OCI-LY3 (cell line): ENCODE measurements at regions not wholly inside any gene's neighbourhood (a gene's known extent, or its start where the extent isn't known, plus 50 kb on each side); places are given as distances from the start of the nearest gene placed in this dataset.
"Not testable (repeated sequence)": the region's sequence is repeated elsewhere in the genome, so short reads cannot be mapped to it uniquely, and the experiment has no call there.

Experiments used
- H2AFZ ChIP-seq: fragments of 200-600, 300-600 bp; shearing (Covaris generic); 2 replicates; pipeline ENCODE4 v1.6.0; 2014; ENCODE audit warnings: antibody characterized with exemption, low read depth, low read length
- H3K27ac ChIP-seq: fragments of 200-600, 300-600 bp; sonication (generic); 2 replicates; pipeline ENCODE4 v1.5.1; 2014; ENCODE audit warnings: mild to moderate bottlenecking, low read length, moderate library complexity, mixed read lengths
- H3K27me3 ChIP-seq: fragments of 200-600, 300-600 bp; sonication (generic); 2 replicates; pipeline ENCODE4 v1.6.1; 2014; ENCODE audit warnings: low read depth, low read length, mixed read lengths
- H3K36me3 ChIP-seq: fragments of 200-600, 300-600 bp; sonication (generic); replicated peaks from 2 replicates; pipeline ENCODE3; 2014; ENCODE audit warnings: low read depth, low read length, mixed read lengths
- H3K4me1 ChIP-seq: fragments of 300-600, 200-600 bp; sonication (generic); 2 replicates; pipeline ENCODE4 v1.6.1; 2014; ENCODE audit warnings: low read length, mixed read lengths
- H3K4me2 ChIP-seq: fragments of 200-600, 300-600 bp; sonication (generic); 2 replicates; pipeline ENCODE4 v1.6.1; 2014; ENCODE audit warnings: low read length, mixed read lengths
- H3K4me3 ChIP-seq: fragments of 300-600, 200-600 bp; sonication (generic); 2 replicates; pipeline ENCODE4 v1.5.1; 2014; ENCODE audit warnings: antibody characterized with exemption, mild to moderate bottlenecking, low read length, moderate library complexity
- H3K79me2 ChIP-seq: fragments of 300-600, 200-600 bp; shearing (Covaris generic); 2 replicates; pipeline ENCODE4 v1.6.1; 2014; ENCODE audit warnings: mild to moderate bottlenecking, low read length, mixed read lengths
- H3K9ac ChIP-seq: fragments of 300-600, 200-600 bp; shearing (Covaris generic); 2 replicates; pipeline ENCODE4 v1.6.0; 2014; ENCODE audit warnings: mild to moderate bottlenecking, low read length, moderate library complexity
- H3K9me3 ChIP-seq: fragments of 200-600, 300-600 bp; shearing (Covaris generic); 2 replicates; pipeline ENCODE4 v1.6.1; 2014; ENCODE audit warnings: low read length, mixed read lengths; ENCODE audit not compliant: insufficient read depth
- H4K20me1 ChIP-seq: fragments of 200-600, 300-600 bp; sonication (generic); 2 replicates; pipeline ENCODE4 v1.6.1; 2016; ENCODE audit warnings: low read length, mixed read lengths; ENCODE audit not compliant: insufficient read depth
- EZH2phosphoT487 ChIP-seq: fragments of 200-600 bp; shearing (Covaris generic); IDR thresholded peaks from 2 replicates; pipeline ENCODE4 v1.6.1; 2018; ENCODE audit warnings: antibody characterized with exemption, mixed run types, low read depth
- TF ChIP-seq, protein P1 (sequence below): fragments of 200-600, 300-600 bp; sonication (generic); IDR thresholded peaks from 2 replicates; pipeline ENCODE4 v1.5.1; 2014; ENCODE audit warnings: antibody characterized with exemption, low read length, low read depth

GRCh38 chrX:125151146-125151545 is 168.5 kb upstream of the TEX13C start:
- TF ChIP-seq, protein P1, sequence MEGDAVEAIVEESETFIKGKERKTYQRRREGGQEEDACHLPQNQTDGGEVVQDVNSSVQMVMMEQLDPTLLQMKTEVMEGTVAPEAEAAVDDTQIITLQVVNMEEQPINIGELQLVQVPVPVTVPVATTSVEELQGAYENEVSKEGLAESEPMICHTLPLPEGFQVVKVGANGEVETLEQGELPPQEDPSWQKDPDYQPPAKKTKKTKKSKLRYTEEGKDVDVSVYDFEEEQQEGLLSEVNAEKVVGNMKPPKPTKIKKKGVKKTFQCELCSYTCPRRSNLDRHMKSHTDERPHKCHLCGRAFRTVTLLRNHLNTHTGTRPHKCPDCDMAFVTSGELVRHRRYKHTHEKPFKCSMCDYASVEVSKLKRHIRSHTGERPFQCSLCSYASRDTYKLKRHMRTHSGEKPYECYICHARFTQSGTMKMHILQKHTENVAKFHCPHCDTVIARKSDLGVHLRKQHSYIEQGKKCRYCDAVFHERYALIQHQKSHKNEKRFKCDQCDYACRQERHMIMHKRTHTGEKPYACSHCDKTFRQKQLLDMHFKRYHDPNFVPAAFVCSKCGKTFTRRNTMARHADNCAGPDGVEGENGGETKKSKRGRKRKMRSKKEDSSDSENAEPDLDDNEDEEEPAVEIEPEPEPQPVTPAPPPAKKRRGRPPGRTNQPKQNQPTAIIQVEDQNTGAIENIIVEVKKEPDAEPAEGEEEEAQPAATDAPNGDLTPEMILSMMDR: no peak
- no peak for TF ChIP-seq EZH2phosphoT487
- Histone ChIP-seq H3K9ac (no peak overlapping the region), H3K4me1 (no peaks in the 10 kb centered on the region)

DNA sequence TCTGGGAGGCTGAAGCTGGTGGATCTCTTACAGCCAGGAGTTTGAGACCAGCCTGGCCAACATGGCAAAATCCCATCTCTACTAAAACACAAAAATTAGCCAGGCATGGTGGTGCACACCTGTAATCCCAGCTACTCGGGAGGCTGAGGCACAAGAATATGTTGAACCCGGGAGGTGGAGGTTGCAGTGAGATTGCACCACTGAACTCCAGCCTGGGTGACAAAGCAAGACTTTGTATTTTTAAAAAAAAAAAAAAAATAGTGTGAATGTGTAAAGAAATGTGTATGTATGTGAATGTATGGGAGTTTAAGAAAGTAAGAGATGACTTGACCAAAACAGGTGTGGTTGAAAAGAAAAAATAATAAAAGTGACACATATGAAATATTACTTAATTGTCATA is 167.7 kb upstream of the TEX13C start:
- no peaks in the 10 kb centered on the region for H3K27me3 ChIP-seq
- no peaks in the 10 kb centered on the region for H3K9me3 ChIP-seq
- H3K4me1 ChIP-seq: no peaks in the 10 kb centered on the region
- no peak overlapping the region for H3K4me2 ChIP-seq
- TF ChIP-seq, protein P1: no peak
- no peak for TF ChIP-seq EZH2phosphoT487
- no peak overlapping the region for H3K9ac ChIP-seq
- H3K4me3 ChIP-seq: no peak overlapping the region
- no peaks in the 10 kb centered on the region for H4K20me1 ChIP-seq
- no peak overlapping the region for H3K27ac ChIP-seq
- no peaks in the 10 kb centered on the region for H3K36me3 ChIP-seq
- no peak overlapping the region for H2AFZ ChIP-seq
- H3K79me2 ChIP-seq: no peaks in the 10 kb centered on the region

More at GRCh38 chrX:125151146-125151545, 168.5 kb upstream of the TEX13C start:
- Histone ChIP-seq H4K20me1 (no peaks in the 10 kb centered on the region), H2AFZ (no peak overlapping the region), H3K36me3 (no peaks in the 10 kb centered on the region), H3K4me3 (no peak overlapping the region), H3K27ac (no peak overlapping the region), H3K79me2 (no peaks in the 10 kb centered on the region), H3K4me2 (no peak overlapping the region), H3K9me3 (no peaks in the 10 kb centered on the region), H3K27me3 (no peaks in the 10 kb centered on the region)

DNA sequence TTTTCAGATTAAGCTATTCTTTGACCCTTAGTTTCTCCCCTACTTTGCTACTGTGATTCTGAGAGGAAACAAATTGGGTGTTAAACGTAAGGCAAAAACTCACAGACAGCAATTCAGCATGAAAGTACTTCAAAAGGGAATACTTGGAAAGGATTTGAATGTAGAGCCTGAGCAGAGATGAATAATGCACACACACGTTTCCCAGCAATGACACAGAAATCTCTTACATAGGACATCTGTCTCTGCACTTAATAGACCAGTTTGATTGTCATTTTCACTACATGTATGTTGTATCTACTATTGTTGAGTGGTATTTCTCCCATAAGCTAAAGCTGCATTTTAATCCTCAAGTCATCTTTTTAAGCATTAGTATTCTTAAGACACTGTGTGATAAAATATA is 166.1 kb upstream of the TEX13C start:
- Histone ChIP-seq H3K27me3 (no peaks in the 10 kb centered on the region), H4K20me1 (no peaks in the 10 kb centered on the region), H3K9ac (no peak overlapping the region), H3K27ac (no peak overlapping the region), H3K4me1 (no peaks in the 10 kb centered on the region), H3K36me3 (no peaks in the 10 kb centered on the region), H3K79me2 (no peaks in the 10 kb centered on the region), H3K4me2 (no peak overlapping the region), H3K4me3 (no peak overlapping the region), H3K9me3 (no peaks in the 10 kb centered on the region), H2AFZ (no peak overlapping the region)
- TF ChIP-seq EZH2phosphoT487: no peak
- TF ChIP-seq, protein P1: no peak

DNA sequence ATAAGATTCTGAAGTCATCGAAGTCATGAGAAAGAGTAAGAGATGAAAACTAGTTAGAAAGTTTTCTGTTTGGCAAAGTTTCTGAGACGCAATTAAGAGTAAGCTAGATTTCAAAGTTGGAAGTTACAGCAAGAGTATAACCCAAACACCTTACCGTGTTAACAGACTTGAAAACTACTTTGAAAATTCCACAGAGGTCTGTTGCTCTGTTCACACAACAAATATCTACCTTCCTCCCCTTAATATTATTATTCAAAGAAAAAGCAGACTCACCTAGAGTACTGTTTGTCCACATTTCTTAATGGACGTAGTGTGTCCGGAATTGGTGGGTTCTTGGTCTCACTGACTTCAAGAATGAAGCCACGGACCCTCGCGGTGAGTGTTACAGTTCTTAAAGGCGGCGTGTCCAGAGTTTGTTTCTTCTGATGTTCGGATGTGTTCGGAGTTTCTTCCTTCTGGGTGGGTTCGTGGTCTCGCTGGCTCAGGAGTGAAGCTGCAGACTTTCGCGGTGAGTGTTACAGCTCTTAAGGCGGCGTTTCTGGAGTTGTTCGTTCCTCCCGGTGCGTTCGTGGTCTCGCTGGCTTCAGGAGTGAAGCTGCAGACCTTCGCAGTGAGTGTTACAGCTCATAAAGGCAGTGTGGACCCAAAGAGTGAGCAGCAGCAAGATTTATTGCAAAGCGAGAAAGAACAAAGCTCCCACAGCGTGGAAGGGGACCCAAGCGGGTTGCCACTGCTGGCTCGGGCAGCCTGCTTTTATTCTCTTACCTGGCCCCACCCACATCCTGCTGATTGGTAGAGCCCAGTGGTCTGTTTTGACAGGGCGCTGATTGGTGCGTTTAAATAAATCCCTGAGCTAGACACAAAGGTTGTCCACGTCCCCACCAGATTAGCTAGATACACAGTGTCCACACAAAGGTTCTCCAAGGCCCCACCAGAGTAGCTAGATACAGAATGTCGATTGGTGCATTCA is 165.1 kb upstream of the TEX13C start:
- H3K4me3 ChIP-seq, H3K27me3 ChIP-seq, H3K36me3 ChIP-seq, H3K9me3 ChIP-seq, H2AFZ ChIP-seq, H3K79me2 ChIP-seq, H3K4me1 ChIP-seq, H3K27ac ChIP-seq, H3K4me2 ChIP-seq, H4K20me1 ChIP-seq, H3K9ac ChIP-seq: not testable (repeated sequence)

GRCh38 chrX:125155296-125156033 is 164.2 kb upstream of the TEX13C start:
- not testable (repeated sequence) for H3K27me3 ChIP-seq, H3K9ac ChIP-seq, H3K9me3 ChIP-seq, H3K79me2 ChIP-seq, H3K27ac ChIP-seq, H3K36me3 ChIP-seq, H3K4me1 ChIP-seq, H3K4me3 ChIP-seq, H2AFZ ChIP-seq, H3K4me2 ChIP-seq, H4K20me1 ChIP-seq
